CD4-positive, alpha-beta memory T cell (primary cell): ENCODE measurements at regions not wholly inside any gene's neighbourhood (a gene's known extent, or its start where the extent isn't known, plus 50 kb on each side); places are given as distances from the start of the nearest gene placed in this dataset.

Experiments
- CTCF ChIA-PET: fragments of 350-600 bp; sonication (Branson Sonifier 250); formaldehyde crosslinking; loops from one replicate; lab custom pipeline; 2021; ENCODE audit warnings: inconsistent platforms; ENCODE audit not compliant: partially characterized antibody; lab: Charles Lee
- POLR2A ChIA-PET: fragments of 350-600 bp; sonication (Branson Sonifier 250); formaldehyde crosslinking; loops from one replicate; lab custom pipeline; 2021; ENCODE audit not compliant: partially characterized antibody; lab: Charles Lee
- DNase-seq, 5 donors: peaks; one replicate each; pipeline versions ENCODE4 v3.0.0 to v3.0.0-alpha.2; 2020 to 2022; ENCODE audit warnings: mixed read lengths in 1 of 5
- H3K27ac ChIP-seq: one replicate; pipeline ENCODE4 v1.7.0; 2013; ENCODE audit warnings: low read depth, low read length
- H3K27me3 ChIP-seq: 2 replicates; pipeline ENCODE4 v1.7.0; 2013; ENCODE audit warnings: mild to moderate bottlenecking, low read length, moderate library complexity; ENCODE audit not compliant: insufficient read depth
- H3K36me3 ChIP-seq: 2 replicates; pipeline ENCODE4 v1.7.0; 2013; ENCODE audit warnings: mild to moderate bottlenecking, low read length, moderate library complexity; ENCODE audit not compliant: insufficient read depth
- H3K4me1 ChIP-seq: 2 replicates; pipeline ENCODE4 v1.7.0; 2013; ENCODE audit warnings: mild to moderate bottlenecking, low read length, moderate library complexity; ENCODE audit not compliant: insufficient read depth
- H3K4me3 ChIP-seq, 2 donors: one replicate each; pipeline ENCODE4 v1.7.0; 2013; ENCODE audit warnings: low read length in 2 of 2, mild to moderate bottlenecking in 1 of 2
- H3K9me3 ChIP-seq, 2 donors: one replicate each; pipeline ENCODE4 v1.7.0; 2013; ENCODE audit warnings: low read length in 2 of 2, control low read depth in 1 of 2; ENCODE audit not compliant: control insufficient read depth in 1 of 2
- H3K27ac Mint-ChIP-seq, 7 donors: one replicate each; pipeline ENCODE4 v1.8.0; 2020 to 2021; ENCODE audit warnings: mixed read lengths in 7 of 7, mild to moderate bottlenecking in 6 of 7, inconsistent platforms in 3 of 7, moderate library complexity in 3 of 7
- H3K27me3 Mint-ChIP-seq, 2 donors: one replicate each; pipeline ENCODE4 v1.8.0; 2020 to 2021; ENCODE audit warnings: mixed read lengths in 2 of 2
- H3K36me3 Mint-ChIP-seq, 2 donors: one replicate each; pipeline ENCODE4 v1.8.0; 2020 to 2021; ENCODE audit warnings: mixed read lengths in 2 of 2, inconsistent platforms in 1 of 2, mild to moderate bottlenecking in 1 of 2
- H3K4me1 Mint-ChIP-seq, 4 donors: one replicate each; pipeline ENCODE4 v1.8.0; 2020 to 2021; ENCODE audit warnings: mixed read lengths in 4 of 4, mild to moderate bottlenecking in 1 of 4
- H3K4me3 Mint-ChIP-seq, 8 donors: one replicate each; pipeline ENCODE4 v1.8.0; 2020 to 2021; ENCODE audit warnings: mixed read lengths in 8 of 8, mild to moderate bottlenecking in 7 of 8, moderate library complexity in 6 of 8, inconsistent platforms in 3 of 8
- H3K9me3 Mint-ChIP-seq, 8 donors: one replicate each; pipeline ENCODE4 v1.8.0; 2020 to 2021; ENCODE audit warnings: mixed read lengths in 8 of 8, mild to moderate bottlenecking in 5 of 8, inconsistent platforms in 3 of 8, moderate library complexity in 1 of 8
- intact Hi-C: fragments of 100-400 bp; cut with micrococcal nuclease; formaldehyde crosslinking; loops from one replicate; pipeline ENCODE4 v1.15.1; 2023

DNA sequence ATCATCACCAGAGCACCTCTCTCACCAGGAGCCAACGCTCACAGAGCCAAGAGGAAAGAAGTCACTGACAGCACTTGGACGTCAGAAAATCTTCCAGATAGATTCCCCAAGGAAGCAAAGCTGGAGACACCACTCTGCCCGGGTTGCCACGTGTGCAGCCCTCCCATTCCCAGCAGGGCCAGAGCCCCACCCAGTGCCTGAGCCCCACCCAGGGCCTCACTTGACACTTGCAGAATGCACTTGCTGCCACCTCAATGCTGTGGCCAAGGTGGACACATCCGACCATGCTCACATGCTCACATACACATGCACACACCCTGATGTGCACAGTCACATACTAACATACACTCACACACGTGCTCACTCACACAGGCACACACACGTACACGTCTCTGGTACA is 240.7 kb downstream of the RBFOX3 start:
- no peaks in the 10 kb centered on the region for H3K27me3 ChIP-seq
- H3K36me3 ChIP-seq = no peaks in the 10 kb centered on the region
- H3K9me3 ChIP-seq = no peaks in the 10 kb centered on the region
- ChIA-PET POLR2A (no interaction called here), CTCF (no interaction called here)
- no peak overlapping the region for H3K27ac ChIP-seq
- intact Hi-C loops = no loop called here
- no peaks in the 10 kb centered on the region for H3K36me3 Mint-ChIP-seq
- H3K27ac Mint-ChIP-seq = no peak overlapping the region
- H3K4me3 Mint-ChIP-seq = no peak overlapping the region
- H3K9me3 Mint-ChIP-seq = peaks cover 0 to 2% (median 0%) of the 10 kb centered on the region in 8 donors
- H3K4me1 ChIP-seq = no peaks in the 10 kb centered on the region
- H3K4me3 ChIP-seq = no peak overlapping the region
- peaks cover 0 to 3% (median 0%) of the 10 kb centered on the region in 4 donors for H3K4me1 Mint-ChIP-seq
- peaks cover 10 to 23% of the 10 kb centered on the region in 2 donors for H3K27me3 Mint-ChIP-seq
- DNase-seq = no peak

DNA sequence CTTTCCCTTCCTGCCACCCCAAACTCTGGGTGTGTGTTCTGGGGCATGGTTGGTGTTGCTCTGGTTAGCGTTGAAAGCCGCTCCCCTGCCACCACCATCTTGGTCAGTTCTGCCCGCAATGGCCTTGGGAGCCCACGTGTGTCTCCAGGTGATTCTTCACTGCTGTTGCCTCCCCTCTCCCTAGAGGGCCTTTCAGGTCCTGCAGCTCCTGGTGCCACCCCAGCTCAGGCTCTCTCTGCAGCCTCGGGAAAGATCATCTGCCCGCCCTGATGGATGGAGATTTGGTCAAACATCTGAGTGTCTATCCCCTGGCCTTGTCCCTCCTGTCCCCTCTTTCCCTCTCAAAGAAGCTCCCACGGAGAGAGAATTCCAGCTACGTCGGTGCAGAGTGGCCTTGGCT is 241.3 kb downstream of the RBFOX3 start:
- Histone ChIP-seq H3K4me3 (no peak overlapping the region), H3K9me3 (no peaks in the 10 kb centered on the region), H3K4me1 (no peaks in the 10 kb centered on the region), H3K27me3 (no peaks in the 10 kb centered on the region), H3K27ac (no peak overlapping the region), H3K36me3 (no peaks in the 10 kb centered on the region)
- H3K27ac Mint-ChIP-seq = no peak overlapping the region
- no peak overlapping the region for H3K4me3 Mint-ChIP-seq
- H3K27me3 Mint-ChIP-seq = peaks cover 12 to 21% of the 10 kb centered on the region in 2 donors
- no peak for DNase-seq
- POLR2A ChIA-PET = no interaction called here
- CTCF ChIA-PET = no interaction called here
- peaks cover 0 to 3% (median 0%) of the 10 kb centered on the region in 4 donors for H3K4me1 Mint-ChIP-seq
- intact Hi-C loops = no loop called here
- no peaks in the 10 kb centered on the region for H3K36me3 Mint-ChIP-seq
- peaks cover 0 to 2% (median 0%) of the 10 kb centered on the region in 8 donors for H3K9me3 Mint-ChIP-seq

DNA sequence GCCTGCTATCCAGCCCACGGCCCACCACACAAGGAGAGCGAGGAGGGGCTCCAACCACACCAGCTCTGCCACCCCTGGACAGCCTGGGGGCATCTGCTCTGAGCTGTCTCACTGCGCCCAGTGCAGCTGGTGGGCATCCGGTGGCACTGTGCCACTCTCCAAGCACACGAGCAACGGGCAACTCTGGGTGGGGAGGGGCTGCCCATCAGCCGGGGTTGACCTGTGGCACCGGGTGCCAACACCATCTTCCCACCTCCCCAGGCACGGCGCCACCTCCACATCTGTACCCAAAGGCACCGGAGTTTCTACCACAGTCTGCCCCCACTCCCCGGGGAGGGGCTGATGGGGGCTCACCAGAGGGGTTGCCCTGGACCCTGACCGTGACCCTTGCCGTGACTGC is 241.8 kb downstream of the RBFOX3 start:
- no peaks in the 10 kb centered on the region for H3K36me3 ChIP-seq

DNA sequence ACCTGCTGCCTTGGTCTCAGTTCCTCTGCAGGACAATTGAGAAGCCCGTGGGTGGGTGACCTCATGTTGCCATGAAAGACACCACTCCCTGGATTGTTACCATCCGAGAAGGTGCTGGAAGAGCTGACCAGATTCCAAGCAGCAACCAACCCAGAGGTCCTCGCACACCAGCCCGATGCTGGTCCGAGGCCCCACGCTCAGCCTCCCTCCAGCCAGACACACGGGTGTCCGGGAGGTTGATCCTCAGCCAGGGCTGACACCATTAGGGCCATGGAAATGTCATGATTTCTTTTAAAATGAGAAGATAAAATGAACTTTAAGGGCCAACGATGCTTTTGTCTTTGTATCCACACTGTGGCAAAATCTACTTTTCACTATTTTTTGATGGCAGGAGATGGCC is 242.3 kb downstream of the RBFOX3 start:
- Histone ChIP-seq H3K4me3 (no peak overlapping the region), H3K27ac (no peak overlapping the region), H3K27me3 (no peaks in the 10 kb centered on the region), H3K4me1 (no peaks in the 10 kb centered on the region), H3K9me3 (no peaks in the 10 kb centered on the region), H3K36me3 (no peaks in the 10 kb centered on the region)
- Mint-ChIP-seq H3K9me3 (peaks cover 0 to 2% (median 0%) of the 10 kb centered on the region in 8 donors), H3K36me3 (no peaks in the 10 kb centered on the region), H3K4me1 (peaks cover 0 to 3% (median 0%) of the 10 kb centered on the region in 4 donors), H3K27me3 (peaks cover 15 to 24% of the 10 kb centered on the region in 2 donors), H3K27ac (no peak overlapping the region), H3K4me3 (no peak overlapping the region)
- POLR2A ChIA-PET = no interaction called here
- intact Hi-C loops = no loop called here
- DNase-seq = no peak
- CTCF ChIA-PET = no interaction called here

More for the DNA sequence above, 241.8 kb downstream of the RBFOX3 start:
- peaks cover 0 to 3% (median 0%) of the 10 kb centered on the region in 4 donors for H3K4me1 Mint-ChIP-seq
- H3K9me3 Mint-ChIP-seq = peaks cover 0 to 2% (median 0%) of the 10 kb centered on the region in 8 donors
- ChIA-PET CTCF (no interaction called here), POLR2A (no interaction called here)
- H3K27ac Mint-ChIP-seq = no peak overlapping the region
- DNase-seq = no peak
- H3K4me1 ChIP-seq = no peaks in the 10 kb centered on the region
- no peaks in the 10 kb centered on the region for H3K9me3 ChIP-seq
- no peak overlapping the region for H3K4me3 Mint-ChIP-seq
- no peak overlapping the region for H3K27ac ChIP-seq
- no peaks in the 10 kb centered on the region for H3K27me3 ChIP-seq
- H3K4me3 ChIP-seq = no peak overlapping the region
- H3K27me3 Mint-ChIP-seq = peaks cover 13 to 22% of the 10 kb centered on the region in 2 donors
- H3K36me3 Mint-ChIP-seq = no peaks in the 10 kb centered on the region
- intact Hi-C loops = no loop called here

- Histone ChIP-seq H3K27ac (no peak overlapping the region), H3K27me3 (no peaks in the 10 kb centered on the region), H3K36me3 (no peaks in the 10 kb centered on the region), H3K4me1 (no peaks in the 10 kb centered on the region), H3K9me3 (no peaks in the 10 kb centered on the region), H3K4me3 (no peak overlapping the region)
- no peak overlapping the region for H3K27ac Mint-ChIP-seq
- intact Hi-C loops = no loop called here
- DNase-seq = no peak
- H3K4me1 Mint-ChIP-seq = peaks cover 0 to 3% (median 0%) of the 10 kb centered on the region in 4 donors
- POLR2A ChIA-PET = no interaction called here
- H3K4me3 Mint-ChIP-seq = no peak overlapping the region
- no peaks in the 10 kb centered on the region for H3K36me3 Mint-ChIP-seq
- peaks cover 20 to 26% of the 10 kb centered on the region in 2 donors for H3K27me3 Mint-ChIP-seq
- peaks cover 0 to 2% (median 0%) of the 10 kb centered on the region in 8 donors for H3K9me3 Mint-ChIP-seq
- CTCF ChIA-PET = no interaction called here
Observed at GRCh38 chr17:79366988-79367571, 243.8 kb downstream of the RBFOX3 start.

DNA sequence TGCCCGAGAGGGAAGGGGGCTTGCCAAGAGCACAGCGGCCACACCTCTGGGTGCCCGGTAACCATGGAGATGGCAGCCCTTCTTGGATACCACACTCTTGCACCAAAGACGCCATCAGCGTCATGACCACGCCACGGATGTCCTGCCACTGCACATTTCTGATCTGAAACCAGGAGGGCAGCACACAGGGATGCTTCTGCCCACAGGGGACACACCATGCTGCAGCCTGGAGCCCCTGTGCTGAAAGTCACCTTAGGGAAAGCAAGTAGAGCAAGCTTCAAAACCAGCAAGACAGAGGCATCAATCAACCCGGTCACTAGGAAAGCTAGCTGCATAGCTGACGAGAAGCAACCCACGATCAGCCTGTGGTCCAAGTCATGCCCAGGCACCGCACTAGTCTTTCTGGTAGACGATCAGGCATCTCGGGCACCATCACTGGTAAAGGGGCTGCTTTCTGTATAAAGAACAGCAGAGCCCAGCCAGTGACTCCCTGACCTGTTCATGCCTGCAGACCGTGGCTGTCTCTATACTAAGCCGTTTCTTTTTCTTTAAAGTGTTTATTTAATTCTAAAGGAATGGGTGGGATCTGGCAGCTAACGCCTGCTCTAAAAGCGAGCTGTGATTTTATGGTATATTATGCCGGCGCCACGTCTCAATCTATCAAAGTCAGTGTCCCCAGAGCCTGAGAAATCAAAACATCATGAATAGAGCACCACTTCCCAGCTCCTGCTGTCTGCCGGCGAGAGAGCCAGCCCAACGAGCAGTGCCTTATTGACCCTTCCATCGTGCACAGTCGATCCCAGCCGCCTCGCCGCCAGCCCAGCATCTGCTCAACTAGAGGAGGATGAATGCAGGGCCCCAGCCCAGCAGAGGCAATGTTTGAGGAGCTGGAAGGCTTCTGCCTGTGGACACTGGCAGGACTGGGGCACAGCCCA is 244.7 kb downstream of the RBFOX3 start:
- Mint-ChIP-seq H3K4me3 (no peak overlapping the region), H3K9me3 (peaks cover 0 to 2% (median 0%) of the 10 kb centered on the region in 8 donors), H3K27ac (no peak overlapping the region), H3K4me1 (peaks cover 0 to 3% (median 0%) of the 10 kb centered on the region in 4 donors), H3K36me3 (no peaks in the 10 kb centered on the region), H3K27me3 (peaks cover 20 to 31% of the 10 kb centered on the region in 2 donors)
- no peaks in the 10 kb centered on the region for H3K27me3 ChIP-seq
- no peak overlapping the region for H3K27ac ChIP-seq
- no peaks in the 10 kb centered on the region for H3K36me3 ChIP-seq
- CTCF ChIA-PET = no interaction called here
- intact Hi-C loops = no loop called here
- no peak overlapping the region for H3K4me3 ChIP-seq
- POLR2A ChIA-PET = no interaction called here
- no peaks in the 10 kb centered on the region for H3K4me1 ChIP-seq
- H3K9me3 ChIP-seq = no peaks in the 10 kb centered on the region
- DNase-seq = no peak

DNA sequence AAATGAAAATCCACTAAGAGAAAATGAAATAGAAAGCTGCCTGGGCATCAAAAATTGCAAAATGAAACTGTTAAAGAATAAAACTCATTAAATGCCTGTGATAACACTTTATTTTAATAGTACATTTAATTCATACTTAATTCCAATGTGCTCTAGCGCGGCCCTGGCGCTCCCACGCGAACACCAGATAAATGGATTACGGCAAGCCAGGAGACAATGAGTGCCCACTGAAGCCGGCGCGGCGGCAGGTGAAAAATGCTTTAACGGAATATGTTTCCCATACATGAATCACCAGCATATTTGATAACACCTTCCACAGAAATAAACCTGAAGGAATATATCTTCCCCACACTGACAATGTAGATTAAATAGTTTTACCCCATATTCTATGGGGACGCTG is 245.5 kb downstream of the RBFOX3 start:
- intact Hi-C loops = no loop called here
- DNase-seq = no peak
- no peak overlapping the region for H3K27ac Mint-ChIP-seq
- H3K4me1 ChIP-seq = no peaks in the 10 kb centered on the region
- no peak overlapping the region for H3K4me3 Mint-ChIP-seq
- ChIA-PET POLR2A (no interaction called here), CTCF (no interaction called here)
- no peak overlapping the region for H3K27ac ChIP-seq
- H3K27me3 ChIP-seq = no peaks in the 10 kb centered on the region
- no peaks in the 10 kb centered on the region for H3K9me3 ChIP-seq
- no peaks in the 10 kb centered on the region for H3K36me3 ChIP-seq
- H3K36me3 Mint-ChIP-seq = no peaks in the 10 kb centered on the region
- H3K27me3 Mint-ChIP-seq = peaks cover 17 to 32% of the 10 kb centered on the region in 2 donors
- H3K9me3 Mint-ChIP-seq = peaks cover 0 to 2% (median 0%) of the 10 kb centered on the region in 8 donors
- H3K4me1 Mint-ChIP-seq = peaks cover 0 to under 1% (median 0%) of the 10 kb centered on the region in 4 donors
- H3K4me3 ChIP-seq = no peak overlapping the region
